ENCODE measurements at regions not wholly inside any gene's neighbourhood (a gene's known extent, or its start where the extent isn't known, plus 50 kb on each side); places are given as distances from the start of the nearest gene placed in this dataset.

DNA sequence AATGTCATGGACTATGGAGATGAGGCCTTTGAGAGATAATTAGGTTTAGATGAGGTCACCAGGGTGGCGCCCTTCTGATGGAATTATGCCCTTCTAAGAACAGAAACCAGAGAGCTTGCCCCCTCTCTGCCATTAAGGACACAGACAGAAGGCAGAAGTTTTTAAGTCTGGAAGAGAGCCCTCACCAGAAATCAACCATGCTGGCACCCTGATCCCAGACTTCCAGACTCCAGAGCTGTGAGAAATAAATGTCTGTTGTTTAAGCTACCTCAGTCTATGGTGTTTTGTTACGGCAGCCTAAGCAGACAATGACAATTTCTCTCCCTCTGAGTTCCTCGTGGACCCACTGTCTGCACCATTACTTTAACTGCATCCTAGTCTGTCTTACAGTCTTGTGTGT, 382.0 kb downstream of the GXYLT1 start:
- no peak for DNase-seq (ENCODE audit: low read depth)

DNA sequence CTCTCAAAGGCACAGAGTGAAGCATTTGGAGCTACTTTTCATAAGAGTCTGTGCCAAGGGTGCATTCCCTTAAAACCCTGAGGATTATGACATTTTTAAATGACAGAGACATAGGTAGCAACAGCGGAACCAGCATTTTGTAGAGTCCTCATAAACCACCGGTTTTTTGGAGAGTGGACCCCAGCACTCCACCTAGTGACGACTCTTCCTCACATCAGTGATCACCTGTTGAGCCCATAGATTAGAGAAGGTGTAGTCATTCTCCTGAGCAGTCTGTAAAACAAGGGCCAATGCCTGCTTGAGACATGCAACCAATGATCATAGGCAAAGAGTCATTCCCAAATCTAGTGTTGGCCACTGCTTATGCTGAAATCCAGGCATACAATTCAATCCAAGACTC, 399.1 kb downstream of the GXYLT1 start:
- no peak for DNase-seq (ENCODE audit: low read depth)

DNA sequence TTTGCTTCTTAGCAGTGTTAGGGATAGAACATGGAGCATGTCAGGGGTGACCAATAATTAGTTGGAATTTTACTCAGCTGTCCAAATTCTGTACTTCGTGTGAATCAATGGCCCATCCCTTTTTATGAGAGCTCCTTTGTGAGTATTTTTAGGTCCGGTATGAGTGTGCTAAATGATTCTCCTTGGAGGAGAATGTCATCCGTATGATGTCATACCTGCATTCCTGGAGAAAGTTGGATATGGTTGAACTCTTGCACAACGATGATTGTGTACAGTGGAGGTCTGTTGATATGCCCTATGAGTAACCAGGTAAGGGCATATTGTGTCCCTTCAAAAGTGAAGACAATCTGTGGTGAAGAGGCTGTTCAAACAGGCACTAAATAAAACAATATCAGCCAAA, 400.8 kb downstream of the GXYLT1 start:
- peak; percentile 19 for DNase-seq (ENCODE audit: low read depth)

DNA sequence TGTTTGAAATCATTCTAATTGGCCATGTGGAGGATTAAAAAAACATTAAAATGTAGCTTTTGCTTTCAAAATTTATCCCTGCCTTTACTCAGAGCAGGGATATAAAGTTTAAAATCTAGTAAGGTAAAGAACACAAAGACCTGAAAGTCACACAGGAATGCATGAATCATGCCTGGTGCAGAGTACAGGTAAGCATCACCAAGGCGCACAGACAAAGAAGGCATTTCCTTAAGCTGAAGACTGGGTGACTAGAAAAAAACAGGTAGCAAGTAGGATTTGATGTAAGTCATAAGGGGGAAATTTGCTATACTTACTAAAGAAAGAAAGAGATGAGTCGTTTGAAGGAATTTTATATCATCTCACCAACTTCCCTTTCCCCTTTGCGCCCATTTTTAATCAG, 405.6 kb downstream of the GXYLT1 start:
- no peak for DNase-seq (ENCODE audit: low read depth)

DNA sequence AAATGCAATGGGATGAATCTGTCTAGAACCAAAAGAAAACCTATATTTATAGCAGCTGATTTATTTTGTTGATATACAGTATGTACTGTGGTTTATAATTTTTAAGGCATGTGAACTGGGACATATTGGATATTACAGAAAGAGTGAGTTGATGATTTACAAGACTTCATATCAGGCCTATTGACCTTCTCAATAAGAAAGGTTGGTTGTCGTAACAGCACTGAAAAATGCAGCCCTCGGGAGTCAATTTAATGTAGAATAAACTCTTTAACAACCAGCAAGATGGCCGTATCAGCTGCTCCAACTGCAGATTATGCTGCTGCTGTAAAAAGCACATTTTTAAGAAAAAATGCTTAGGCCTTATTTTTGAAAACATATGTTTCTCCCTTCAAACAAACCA, 407.3 kb downstream of the GXYLT1 start:
- DNase-seq (ENCODE audit: low read depth), result no peak

DNA sequence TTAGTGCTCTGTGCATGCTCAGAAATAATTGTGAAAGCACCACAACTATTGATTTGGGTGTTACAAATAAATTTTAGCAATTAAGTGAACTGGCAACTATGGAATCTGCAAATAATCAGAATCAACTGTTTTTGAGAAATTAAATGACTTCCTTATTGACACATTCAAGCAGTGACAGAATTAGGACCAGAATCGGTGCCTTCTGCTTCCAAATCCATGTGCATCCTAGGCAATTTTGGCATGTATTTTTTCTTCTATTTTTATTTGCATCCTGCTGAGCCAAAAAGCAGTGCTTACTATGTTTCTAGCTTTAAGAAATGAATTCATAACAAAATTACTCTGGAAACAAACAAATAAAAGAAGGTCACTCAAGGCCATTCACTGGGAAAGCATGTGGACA, 408.2 kb downstream of the GXYLT1 start:
- DNase-seq (ENCODE audit: low read depth), result no peak

DNA sequence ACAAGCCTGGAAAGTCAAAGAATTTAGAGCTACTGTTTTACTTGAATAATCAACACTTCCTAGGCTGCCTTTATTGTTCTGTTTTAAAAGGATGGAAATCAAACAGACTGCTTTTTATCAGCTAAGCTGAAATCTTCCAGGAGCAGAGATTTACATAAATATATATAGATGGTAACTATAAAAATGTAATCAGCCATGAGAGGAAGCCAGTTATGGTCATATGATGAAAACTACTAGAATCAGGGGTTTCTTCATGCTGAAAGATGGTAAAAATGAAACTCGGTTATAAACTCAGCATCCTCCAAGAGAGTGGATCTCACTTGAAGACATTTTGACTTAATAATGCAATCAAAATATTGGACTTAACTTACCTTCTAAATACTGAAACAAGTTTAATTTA, 413.0 kb downstream of the GXYLT1 start:
- no peak for DNase-seq (ENCODE audit: low read depth)

DNA sequence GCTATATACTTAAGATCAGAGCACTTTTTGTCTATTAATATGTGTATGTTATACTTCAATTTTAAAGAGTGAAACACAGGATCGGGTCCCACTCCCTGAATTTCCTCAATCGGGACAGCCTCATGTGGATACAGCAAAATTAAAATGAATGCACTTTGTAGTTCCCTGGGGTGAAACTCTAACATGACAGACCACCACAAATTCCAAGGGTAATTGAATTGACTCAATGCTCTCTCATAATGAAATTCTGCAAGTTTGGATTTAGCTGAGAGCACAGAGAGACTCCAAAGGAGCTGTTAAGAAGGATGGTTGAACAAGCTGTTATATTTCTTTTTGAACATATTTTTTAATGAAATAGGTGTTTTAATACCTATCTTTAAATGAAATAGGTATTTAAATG, 413.6 kb downstream of the GXYLT1 start:
- no peak for DNase-seq (ENCODE audit: low read depth)

DNA sequence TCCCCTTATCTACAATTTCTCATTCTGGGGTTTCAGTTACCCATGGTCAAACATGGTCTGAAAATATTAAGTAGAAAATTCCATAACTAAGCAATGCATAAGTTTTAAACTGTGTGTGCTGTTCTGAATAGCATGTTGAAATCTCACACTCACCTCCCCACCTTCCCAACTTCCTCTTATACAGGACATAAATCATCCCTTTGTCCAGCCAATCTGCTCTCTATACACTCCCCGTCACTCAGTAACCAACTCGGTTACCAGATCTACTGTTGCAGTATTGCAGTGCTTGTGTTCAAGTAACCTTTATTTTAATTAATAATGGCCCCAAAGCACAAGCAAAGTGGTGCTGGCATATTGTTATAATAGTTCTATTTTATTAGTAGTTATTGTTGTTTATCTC, 420.5 kb downstream of the GXYLT1 start:
- DNase-seq (ENCODE audit: low read depth), result no peak

DNA sequence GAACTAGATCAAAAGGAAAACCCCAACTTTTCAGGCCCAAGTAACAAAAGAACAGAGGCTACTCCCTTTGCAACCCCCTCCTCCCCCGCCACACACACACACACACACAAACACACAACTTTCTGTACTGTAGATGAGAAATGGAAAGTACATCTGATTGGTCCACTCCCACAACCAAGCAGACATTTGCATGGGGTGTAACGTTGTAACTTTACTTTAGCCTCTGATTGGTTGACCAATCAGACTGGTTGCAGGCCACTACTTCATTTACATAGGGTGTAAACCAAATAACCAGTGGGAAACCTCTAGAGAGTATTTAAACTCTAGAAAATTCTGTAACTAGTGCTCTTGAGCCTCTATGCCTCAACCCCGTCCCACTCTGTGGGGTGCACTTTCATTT, 425.5 kb downstream of the GXYLT1 start:
- DNase-seq (ENCODE audit: low read depth), result no peak

DNA sequence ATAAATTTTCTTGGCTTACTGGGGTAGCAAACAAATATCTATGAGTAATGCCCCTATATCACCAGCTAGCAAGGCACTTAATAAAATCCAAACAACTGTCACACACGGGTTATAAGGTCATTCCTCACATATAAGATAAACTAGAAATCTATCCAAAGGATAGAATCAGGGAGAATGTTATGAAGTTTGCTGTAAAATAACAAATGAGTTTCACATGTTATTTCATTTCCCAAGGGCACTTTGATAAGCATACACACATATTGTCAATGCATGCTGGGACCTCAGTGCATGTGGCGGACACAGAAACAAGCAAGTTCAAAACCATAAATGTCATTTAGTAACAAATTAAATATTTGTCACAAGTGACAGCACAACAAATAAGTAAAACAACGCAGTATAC, 429.4 kb downstream of the GXYLT1 start:
- no peak for DNase-seq (ENCODE audit: low read depth)

DNA sequence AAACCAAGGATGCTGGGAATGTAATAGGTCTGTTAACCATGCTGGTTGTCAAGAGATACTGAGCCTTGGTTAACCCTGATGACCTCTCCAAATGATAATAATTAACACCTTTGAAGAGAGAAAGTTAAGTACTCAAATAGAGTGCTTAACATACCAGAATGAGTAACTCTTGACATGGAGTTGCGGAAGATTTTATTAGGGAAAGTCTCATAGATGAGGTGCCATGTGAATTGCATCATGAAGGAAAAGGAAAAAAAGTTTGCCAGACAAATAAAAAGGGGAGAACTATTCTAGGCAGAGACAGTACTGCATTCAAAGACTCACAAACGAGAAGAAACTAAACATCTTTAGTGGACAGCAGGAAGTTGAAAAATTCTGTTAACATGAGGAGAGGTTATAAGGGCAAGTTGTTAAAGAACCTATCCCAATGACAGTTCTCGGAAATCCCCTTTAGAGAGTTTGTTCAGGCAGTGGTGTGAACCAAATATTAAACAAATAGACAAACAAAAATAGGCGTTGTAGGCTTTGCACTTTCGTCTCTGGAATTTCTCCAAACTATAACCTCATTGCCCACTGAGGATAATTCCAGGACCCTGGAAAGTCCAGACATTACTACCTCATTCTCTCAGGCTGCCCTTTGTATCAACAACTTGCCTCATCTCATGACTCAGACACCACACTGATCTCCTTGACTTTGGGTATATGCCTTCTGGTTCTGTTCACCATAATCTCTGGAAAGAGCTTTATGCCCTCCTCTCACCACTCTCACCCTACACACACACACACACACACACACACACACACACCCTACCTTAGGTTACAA, 435.0 kb downstream of the GXYLT1 start:
- DNase-seq (ENCODE audit: low read depth), result peak; percentile 1

DNA sequence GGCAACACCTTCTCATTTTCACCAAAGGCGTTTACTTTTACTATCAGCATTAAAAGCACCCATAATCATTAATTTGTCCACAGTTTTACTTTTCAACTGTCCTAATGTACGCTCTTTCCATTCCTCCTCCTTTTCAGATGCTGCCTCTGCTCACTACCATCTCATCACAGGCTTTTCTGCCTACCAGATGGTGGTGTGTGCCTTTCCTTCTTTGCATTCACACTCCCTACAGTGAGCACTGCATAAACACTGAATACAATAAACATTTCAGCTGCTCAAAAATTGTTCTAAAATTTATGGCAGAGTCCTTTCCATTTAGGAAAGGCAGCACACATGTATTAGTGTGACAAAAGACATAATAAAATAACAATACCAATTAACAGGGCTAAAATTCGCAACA, 435.7 kb downstream of the GXYLT1 start:
- DNase-seq (ENCODE audit: low read depth), result no peak

DNA sequence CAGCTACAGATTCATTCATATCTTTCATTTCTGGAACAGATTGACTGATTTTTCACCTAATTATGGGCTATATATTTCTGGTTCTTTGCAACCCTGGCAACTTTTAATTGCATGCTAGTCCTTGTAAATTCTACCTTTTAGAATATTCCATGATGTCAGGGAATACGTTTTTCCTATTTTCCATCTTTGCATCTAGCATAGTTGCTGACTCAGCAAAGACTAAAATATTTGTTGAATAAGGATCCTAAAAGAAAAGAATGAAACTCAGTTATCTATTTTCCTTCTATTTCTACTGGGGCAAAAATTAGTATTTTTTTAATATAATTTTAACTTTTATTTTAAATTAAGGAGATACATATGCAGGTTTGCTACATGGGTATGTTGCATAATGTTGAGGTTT, 438.3 kb downstream of the GXYLT1 start:
- no peak for DNase-seq (ENCODE audit: low read depth)

DNA sequence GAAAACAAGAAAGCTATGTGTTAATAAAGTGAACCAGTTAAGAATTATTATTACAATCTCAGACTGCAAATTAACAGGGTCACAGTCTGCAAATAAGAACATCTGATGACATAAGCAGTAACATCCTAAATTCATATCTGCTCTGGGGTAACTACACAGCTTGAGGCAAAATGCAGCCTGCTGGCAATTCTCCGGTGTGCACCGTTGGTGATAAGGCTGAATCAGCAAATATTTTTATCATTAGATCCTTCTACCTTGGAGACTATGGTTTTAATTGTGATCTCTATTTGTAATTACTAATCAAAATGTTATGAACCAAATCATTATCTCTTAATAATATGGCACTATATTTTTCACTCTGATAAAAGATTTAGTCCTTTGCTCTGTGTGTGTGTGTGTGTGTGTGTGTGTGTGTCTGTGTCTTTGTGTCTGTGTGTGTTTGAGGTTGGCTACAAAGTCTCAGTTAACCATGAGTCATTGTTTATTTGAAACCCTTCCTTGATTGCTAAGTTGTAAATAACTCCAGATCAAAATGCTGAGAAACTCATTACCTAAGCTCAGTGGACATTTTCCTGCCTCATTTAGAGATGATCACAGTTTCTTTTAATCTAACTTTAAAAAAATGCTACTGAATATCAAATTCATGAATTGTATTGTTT, 442.6 kb downstream of the GXYLT1 start:
- no peak for DNase-seq (ENCODE audit: low read depth)

DNA sequence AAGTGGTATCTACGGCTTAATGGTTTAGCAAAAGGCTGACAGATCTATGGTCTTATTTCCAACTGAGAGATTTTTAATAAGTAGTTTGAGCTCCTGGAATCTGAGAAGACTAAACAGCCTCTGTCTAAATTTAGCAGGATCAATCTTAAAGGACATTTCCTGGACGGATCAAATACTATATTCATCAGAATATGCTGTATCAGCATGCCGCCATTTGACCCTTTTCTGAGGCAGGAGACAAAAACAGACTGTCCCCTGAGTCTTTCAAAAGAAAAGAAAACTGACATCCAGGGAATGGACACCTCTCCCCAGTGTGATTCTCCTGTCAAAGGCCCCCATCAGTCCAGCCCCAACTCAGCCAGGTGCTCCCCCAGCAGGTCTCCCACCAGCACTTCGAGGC, 443.7 kb downstream of the GXYLT1 start:
- DNase-seq (ENCODE audit: low read depth), result no peak

DNA sequence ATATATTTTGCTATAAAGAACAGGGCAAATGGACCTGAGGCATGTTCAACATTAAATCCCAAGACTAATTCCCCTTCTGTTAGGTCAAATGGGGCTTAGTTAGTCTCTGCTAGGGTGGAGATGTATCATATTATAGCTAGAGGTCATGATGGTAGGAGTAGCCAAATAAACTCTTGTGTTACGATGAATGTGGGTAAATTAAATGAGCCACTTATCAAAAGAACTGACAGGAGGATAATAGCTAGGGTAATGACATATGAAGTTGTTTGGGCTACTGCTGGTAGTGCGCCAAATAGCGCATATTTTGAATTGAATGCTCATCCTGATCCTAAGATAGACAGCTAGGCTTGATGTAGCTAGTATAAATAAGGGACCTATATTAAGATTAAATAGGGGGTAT, 445.0 kb downstream of the GXYLT1 start:
- no peak for DNase-seq (ENCODE audit: low read depth)

DNA sequence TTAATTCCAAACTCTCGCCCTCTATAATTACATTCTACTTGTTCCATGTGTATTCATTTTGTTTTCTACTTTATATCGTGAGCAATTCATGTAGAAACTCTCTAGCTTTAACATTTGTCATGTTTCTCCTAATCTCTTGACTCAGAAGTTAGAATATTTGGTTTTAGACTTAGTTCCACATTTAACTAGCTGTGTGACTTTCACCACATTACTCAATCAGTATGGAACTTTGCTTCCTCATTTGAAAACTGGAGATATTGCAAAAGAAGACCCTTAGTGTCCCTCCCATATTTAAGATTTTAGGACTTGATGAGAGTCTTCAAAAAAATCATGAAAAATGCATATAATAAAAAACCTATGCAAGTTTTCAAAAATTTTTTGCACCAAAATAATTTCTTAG, 447.5 kb downstream of the GXYLT1 start:
- no peak for DNase-seq (ENCODE audit: low read depth)

DNA sequence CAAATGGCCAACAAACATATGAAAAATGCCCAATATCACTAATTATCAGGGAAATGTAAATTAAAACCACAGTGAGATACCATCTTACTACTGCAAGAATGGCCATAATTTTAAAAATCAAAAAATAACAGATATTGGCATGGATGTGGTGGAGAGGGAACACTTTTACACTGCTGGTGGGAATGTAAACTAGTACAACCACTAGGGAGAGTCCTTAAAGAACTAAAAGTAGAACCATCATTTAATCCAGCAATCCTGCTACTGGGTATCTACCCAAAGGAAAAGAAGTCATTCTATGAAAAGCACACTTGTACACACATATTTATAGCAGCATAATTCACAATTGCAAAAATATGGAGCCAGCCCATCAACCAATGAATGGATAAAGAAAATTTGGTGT, 459.7 kb downstream of the GXYLT1 start:
- no peak for DNase-seq (ENCODE audit: low read depth)

DNA sequence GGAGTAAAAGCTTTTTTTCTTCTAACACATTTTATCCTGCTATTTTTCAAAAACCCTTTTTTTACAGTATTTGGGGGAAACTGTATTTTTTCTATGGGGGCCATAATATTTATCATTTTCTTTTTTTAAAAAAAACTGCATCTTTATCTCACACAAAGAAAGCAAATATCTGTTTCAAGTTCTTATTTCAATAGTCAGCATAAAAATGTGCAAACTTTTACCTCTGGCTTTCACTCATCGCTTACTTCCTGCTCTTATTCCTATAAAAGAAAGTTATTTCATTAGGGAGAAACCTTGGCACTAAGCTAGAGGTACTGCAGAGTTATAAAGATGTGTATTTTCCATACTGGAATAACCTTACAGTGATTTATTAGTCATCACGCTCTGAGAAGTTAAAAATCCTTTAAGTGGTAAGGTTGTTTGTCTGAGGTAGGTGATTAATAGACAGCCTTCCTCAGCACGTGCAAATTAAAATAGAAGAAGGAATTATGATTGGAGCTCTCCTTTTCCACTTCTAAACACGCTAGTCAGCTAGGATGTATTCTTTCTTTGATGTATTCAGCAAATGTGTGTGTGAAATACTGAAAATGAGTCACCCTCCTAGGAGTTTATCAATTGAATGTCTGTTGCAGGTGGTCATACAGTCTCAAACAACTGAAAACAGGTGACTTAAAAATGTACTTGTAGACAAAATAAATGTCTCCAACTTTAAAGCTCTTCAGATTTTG, 461.0 kb downstream of the GXYLT1 start:
- DNase-seq (ENCODE audit: low read depth), result no peak

DNA sequence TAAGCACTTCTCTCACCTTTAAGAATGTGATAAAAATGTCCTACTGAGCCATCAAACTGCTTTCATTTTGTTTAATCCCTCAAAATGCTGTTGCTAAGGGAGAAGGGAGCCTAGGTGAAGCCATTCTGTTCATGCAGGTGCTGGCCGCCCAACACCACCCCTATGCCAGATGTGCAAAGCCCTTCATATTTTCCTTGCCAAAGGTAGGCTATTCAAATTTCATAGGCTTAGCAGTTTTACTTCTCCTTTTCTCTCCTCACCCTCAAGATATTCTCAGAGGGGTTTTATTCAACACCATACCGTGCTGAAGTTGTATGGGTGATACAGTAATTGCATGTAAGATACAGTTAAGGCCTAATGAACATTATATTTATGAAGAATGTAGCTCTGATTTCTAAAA, 461.7 kb downstream of the GXYLT1 start:
- DNase-seq (ENCODE audit: low read depth), result no peak

DNA sequence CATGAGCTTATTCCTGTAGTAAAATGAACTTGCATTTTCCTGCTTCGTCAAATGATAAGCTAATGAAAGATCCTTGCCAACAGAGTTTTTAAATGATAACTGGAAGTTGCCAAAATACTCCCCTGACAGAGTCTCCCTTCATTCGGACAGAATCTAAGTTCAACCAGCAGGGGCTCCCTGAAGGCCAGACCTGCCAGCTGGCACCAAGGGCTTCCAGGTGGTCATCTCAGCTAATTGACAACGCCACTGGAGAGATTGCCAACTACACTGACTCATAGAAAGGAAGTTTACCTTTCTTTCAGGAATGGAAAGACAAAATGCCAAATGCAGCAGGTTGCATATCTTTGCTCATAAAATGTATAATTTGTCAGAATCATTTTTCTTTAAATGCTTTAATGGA, 462.8 kb downstream of the GXYLT1 start:
- DNase-seq (ENCODE audit: low read depth), result no peak

DNA sequence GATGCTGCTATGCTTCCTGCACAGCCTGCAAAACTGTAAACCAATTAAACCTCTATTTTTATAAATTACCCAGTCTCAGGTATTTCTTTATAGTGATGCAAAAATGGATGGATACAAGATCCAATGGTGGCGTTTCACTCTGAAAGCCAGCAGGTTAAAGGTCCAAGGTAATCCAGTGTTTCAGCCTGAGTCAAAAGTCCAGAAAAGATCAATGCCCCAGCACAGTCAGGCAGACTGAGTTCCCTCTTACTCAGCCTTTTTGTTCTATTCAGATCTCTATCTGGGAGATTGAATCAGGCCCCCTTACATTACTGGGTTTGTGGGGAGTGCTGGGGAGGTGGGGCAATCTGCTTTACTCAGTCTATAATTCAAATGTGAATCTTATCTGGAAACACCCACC, 464.5 kb downstream of the GXYLT1 start:
- no peak for DNase-seq (ENCODE audit: low read depth)
